WTC11 (cell line): ENCODE measurements at regions not wholly inside any gene's neighbourhood (a gene's known extent, or its start where the extent isn't known, plus 50 kb on each side); places are given as distances from the start of the nearest gene placed in this dataset.

ENCODE experiments used
- ATAC-seq: fragments of 200-7000 bp; cut with Tn5 transposase; 2 replicates; pipeline ENCODE4 v1.10.0; 2021; ENCODE audit warnings: mild to moderate bottlenecking, moderate library complexity
- CTCF ChIA-PET: fragments of 300-600 bp; sonication (Branson Sonifier 250); formaldehyde crosslinking; loops from one replicate; lab custom pipeline; 2021; ENCODE audit warnings: antibody characterized with exemption; lab: Charles Lee
- POLR2A ChIA-PET: fragments of 350-600 bp; sonication (Branson Sonifier 250); formaldehyde crosslinking; loops from one replicate; lab custom pipeline; 2021; ENCODE audit warnings: antibody characterized with exemption; lab: Charles Lee
- DNase-seq: peaks from one replicate; pipeline ENCODE4 v3.0.0; 2021; ENCODE audit warnings: low spot score
- H3K27ac Mint-ChIP-seq: 2 replicates; pipeline ENCODE4 v1.8.0; 2021; ENCODE audit warnings: mixed read lengths
- H3K27me3 Mint-ChIP-seq: 2 replicates; pipeline ENCODE4 v1.8.0; 2021; ENCODE audit warnings: low read depth, mild to moderate bottlenecking, moderate library complexity, mixed read lengths
- H3K36me3 Mint-ChIP-seq: 2 replicates; pipeline ENCODE4 v1.8.0; 2021; ENCODE audit warnings: mixed read lengths
- H3K4me1 Mint-ChIP-seq: 2 replicates; pipeline ENCODE4 v1.8.0; 2022; ENCODE audit warnings: mixed read lengths
- H3K4me3 Mint-ChIP-seq: 2 replicates; pipeline ENCODE4 v1.8.0; 2021; ENCODE audit warnings: mild to moderate bottlenecking, moderate library complexity, mixed read lengths
- H3K9me3 Mint-ChIP-seq: 2 replicates; pipeline ENCODE4 v1.8.0; 2021; ENCODE audit warnings: mixed read lengths
- GABPB1 ChIP-seq: sonication (generic); formaldehyde crosslinking; IDR thresholded peaks from 2 replicates; pipeline ENCODE4 v1.8.1; 2023; ENCODE audit warnings: mild to moderate bottlenecking, missing genetic modification reagents
- NFE2L1 ChIP-seq: sonication (generic); formaldehyde crosslinking; IDR thresholded peaks from 2 replicates; pipeline ENCODE4 v1.8.1; 2023; ENCODE audit warnings: missing genetic modification reagents
- NFYB ChIP-seq: sonication (generic); formaldehyde crosslinking; conservative IDR thresholded peaks from 2 replicates; pipeline ENCODE4 v1.8.0; 2022; ENCODE audit warnings: low read depth, missing genetic modification reagents
- TP53 ChIP-seq: sonication (generic); formaldehyde crosslinking; IDR thresholded peaks from 2 replicates; pipeline ENCODE4 v1.8.1; 2023; ENCODE audit warnings: mild to moderate bottlenecking, missing genetic modification reagents
- ZNF263 ChIP-seq: sonication (generic); formaldehyde crosslinking; IDR thresholded peaks from 2 replicates; pipeline ENCODE4 v1.8.1; 2022; ENCODE audit warnings: low read depth, mild to moderate bottlenecking, moderate library complexity, missing genetic modification reagents
- TF ChIP-seq, protein P1 (sequence below): fragments of 250-450 bp; sonication (Bioruptor Pico); IDR thresholded peaks from 2 replicates; pipeline ENCODE4 v1.9.0; 2021; ENCODE audit warnings: mild to moderate bottlenecking, borderline replicate concordance
- TF ChIP-seq, protein P2 (sequence below): sonication (generic); formaldehyde crosslinking; IDR thresholded peaks from 2 replicates; pipeline ENCODE4 v1.8.1; 2022; ENCODE audit warnings: mild to moderate bottlenecking, moderate library complexity, missing genetic modification reagents
- TF ChIP-seq, protein P3 (sequence below): sonication (generic); formaldehyde crosslinking; IDR thresholded peaks from 2 replicates; pipeline ENCODE4 v1.8.1; 2023; ENCODE audit warnings: mild to moderate bottlenecking, missing genetic modification reagents, moderate library complexity
- TF ChIP-seq, protein P4 (sequence below): fragments of 250-450 bp; sonication (Bioruptor Pico); IDR thresholded peaks from 2 replicates; pipeline ENCODE4 v1.8.0; 2021; ENCODE audit warnings: mild to moderate bottlenecking
- TF ChIP-seq, protein P5 (sequence below): sonication (generic); formaldehyde crosslinking; IDR thresholded peaks from 2 replicates; pipeline ENCODE4 v1.8.1; 2022; ENCODE audit warnings: low read depth, mild to moderate bottlenecking, moderate library complexity, missing genetic modification reagents, borderline replicate concordance
- TF ChIP-seq, protein P6 (sequence below): sonication (generic); formaldehyde crosslinking; IDR thresholded peaks from 2 replicates; pipeline ENCODE4 v1.8.0; 2023; ENCODE audit warnings: mild to moderate bottlenecking, missing genetic modification reagents
- TF ChIP-seq, protein P7 (sequence below): fragments of 250-450 bp; sonication (Bioruptor Pico); IDR thresholded peaks from 2 replicates; pipeline ENCODE4 v2.1.2; 2022; ENCODE audit warnings: mild to moderate bottlenecking, moderate library complexity

DNA sequence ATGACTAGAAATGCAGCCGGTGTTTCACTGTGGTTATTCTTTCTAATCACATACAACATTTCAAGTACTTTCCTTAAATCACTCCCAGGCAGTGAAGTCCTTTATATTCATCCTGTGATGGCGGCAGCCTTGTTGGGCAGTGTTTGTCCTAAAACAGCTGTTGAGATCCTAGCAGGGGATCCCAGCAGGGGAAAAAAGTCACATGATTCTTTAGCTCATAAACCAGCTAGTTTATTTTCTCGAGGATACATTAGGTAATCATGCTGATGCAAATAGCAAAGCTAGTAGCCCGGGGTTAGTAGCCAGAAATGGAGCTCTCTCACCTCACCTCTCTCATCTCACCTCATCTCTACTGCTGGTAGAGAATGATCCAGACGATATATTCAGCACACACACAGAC, 70.5 kb downstream of the FOXD1 start:
- CTCF ChIA-PET = interaction anchor here (0.6 to 1.4 kb wide), 4 partner anchors 16 to 162 kb away, joined by 3 to 4 read pairs (median 4); no protein-coding TSS in a partner anchor
- H3K36me3 Mint-ChIP-seq = no peaks in the 10 kb centered on the region
- DNase-seq = no peak
- TF ChIP-seq NFYB (CRISPR knock-in tag) (no peak), NFE2L1 (CRISPR knock-in tag) (no peak), GABPB1 (no peak), TP53 (CRISPR knock-in tag) (no peak), ZNF263 (no peak)
- TF ChIP-seq, protein P1, sequence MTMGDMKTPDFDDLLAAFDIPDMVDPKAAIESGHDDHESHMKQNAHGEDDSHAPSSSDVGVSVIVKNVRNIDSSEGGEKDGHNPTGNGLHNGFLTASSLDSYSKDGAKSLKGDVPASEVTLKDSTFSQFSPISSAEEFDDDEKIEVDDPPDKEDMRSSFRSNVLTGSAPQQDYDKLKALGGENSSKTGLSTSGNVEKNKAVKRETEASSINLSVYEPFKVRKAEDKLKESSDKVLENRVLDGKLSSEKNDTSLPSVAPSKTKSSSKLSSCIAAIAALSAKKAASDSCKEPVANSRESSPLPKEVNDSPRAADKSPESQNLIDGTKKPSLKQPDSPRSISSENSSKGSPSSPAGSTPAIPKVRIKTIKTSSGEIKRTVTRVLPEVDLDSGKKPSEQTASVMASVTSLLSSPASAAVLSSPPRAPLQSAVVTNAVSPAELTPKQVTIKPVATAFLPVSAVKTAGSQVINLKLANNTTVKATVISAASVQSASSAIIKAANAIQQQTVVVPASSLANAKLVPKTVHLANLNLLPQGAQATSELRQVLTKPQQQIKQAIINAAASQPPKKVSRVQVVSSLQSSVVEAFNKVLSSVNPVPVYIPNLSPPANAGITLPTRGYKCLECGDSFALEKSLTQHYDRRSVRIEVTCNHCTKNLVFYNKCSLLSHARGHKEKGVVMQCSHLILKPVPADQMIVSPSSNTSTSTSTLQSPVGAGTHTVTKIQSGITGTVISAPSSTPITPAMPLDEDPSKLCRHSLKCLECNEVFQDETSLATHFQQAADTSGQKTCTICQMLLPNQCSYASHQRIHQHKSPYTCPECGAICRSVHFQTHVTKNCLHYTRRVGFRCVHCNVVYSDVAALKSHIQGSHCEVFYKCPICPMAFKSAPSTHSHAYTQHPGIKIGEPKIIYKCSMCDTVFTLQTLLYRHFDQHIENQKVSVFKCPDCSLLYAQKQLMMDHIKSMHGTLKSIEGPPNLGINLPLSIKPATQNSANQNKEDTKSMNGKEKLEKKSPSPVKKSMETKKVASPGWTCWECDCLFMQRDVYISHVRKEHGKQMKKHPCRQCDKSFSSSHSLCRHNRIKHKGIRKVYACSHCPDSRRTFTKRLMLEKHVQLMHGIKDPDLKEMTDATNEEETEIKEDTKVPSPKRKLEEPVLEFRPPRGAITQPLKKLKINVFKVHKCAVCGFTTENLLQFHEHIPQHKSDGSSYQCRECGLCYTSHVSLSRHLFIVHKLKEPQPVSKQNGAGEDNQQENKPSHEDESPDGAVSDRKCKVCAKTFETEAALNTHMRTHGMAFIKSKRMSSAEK (CRISPR knock-in tag) = no peak
- TF ChIP-seq, protein P2, sequence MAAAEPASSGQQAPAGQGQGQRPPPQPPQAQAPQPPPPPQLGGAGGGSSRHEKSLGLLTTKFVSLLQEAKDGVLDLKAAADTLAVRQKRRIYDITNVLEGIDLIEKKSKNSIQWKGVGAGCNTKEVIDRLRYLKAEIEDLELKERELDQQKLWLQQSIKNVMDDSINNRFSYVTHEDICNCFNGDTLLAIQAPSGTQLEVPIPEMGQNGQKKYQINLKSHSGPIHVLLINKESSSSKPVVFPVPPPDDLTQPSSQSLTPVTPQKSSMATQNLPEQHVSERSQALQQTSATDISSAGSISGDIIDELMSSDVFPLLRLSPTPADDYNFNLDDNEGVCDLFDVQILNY (CRISPR knock-in tag) = no peak
- TF ChIP-seq, protein P3, sequence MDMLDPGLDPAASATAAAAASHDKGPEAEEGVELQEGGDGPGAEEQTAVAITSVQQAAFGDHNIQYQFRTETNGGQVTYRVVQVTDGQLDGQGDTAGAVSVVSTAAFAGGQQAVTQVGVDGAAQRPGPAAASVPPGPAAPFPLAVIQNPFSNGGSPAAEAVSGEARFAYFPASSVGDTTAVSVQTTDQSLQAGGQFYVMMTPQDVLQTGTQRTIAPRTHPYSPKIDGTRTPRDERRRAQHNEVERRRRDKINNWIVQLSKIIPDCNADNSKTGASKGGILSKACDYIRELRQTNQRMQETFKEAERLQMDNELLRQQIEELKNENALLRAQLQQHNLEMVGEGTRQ (CRISPR knock-in tag) = no peak
- TF ChIP-seq, protein P4, sequence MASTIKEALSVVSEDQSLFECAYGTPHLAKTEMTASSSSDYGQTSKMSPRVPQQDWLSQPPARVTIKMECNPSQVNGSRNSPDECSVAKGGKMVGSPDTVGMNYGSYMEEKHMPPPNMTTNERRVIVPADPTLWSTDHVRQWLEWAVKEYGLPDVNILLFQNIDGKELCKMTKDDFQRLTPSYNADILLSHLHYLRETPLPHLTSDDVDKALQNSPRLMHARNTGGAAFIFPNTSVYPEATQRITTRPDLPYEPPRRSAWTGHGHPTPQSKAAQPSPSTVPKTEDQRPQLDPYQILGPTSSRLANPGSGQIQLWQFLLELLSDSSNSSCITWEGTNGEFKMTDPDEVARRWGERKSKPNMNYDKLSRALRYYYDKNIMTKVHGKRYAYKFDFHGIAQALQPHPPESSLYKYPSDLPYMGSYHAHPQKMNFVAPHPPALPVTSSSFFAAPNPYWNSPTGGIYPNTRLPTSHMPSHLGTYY (CRISPR knock-in tag) = no peak
- TF ChIP-seq, protein P5, sequence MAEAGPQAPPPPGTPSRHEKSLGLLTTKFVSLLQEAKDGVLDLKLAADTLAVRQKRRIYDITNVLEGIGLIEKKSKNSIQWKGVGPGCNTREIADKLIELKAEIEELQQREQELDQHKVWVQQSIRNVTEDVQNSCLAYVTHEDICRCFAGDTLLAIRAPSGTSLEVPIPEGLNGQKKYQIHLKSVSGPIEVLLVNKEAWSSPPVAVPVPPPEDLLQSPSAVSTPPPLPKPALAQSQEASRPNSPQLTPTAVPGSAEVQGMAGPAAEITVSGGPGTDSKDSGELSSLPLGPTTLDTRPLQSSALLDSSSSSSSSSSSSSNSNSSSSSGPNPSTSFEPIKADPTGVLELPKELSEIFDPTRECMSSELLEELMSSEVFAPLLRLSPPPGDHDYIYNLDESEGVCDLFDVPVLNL (CRISPR knock-in tag) = no peak
- TF ChIP-seq, protein P6, sequence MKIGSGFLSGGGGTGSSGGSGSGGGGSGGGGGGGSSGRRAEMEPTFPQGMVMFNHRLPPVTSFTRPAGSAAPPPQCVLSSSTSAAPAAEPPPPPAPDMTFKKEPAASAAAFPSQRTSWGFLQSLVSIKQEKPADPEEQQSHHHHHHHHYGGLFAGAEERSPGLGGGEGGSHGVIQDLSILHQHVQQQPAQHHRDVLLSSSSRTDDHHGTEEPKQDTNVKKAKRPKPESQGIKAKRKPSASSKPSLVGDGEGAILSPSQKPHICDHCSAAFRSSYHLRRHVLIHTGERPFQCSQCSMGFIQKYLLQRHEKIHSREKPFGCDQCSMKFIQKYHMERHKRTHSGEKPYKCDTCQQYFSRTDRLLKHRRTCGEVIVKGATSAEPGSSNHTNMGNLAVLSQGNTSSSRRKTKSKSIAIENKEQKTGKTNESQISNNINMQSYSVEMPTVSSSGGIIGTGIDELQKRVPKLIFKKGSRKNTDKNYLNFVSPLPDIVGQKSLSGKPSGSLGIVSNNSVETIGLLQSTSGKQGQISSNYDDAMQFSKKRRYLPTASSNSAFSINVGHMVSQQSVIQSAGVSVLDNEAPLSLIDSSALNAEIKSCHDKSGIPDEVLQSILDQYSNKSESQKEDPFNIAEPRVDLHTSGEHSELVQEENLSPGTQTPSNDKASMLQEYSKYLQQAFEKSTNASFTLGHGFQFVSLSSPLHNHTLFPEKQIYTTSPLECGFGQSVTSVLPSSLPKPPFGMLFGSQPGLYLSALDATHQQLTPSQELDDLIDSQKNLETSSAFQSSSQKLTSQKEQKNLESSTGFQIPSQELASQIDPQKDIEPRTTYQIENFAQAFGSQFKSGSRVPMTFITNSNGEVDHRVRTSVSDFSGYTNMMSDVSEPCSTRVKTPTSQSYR (CRISPR knock-in tag) = no peak
- ATAC-seq = no peak
- H3K27ac Mint-ChIP-seq = no peak overlapping the region
- peaks cover 49% of the 10 kb centered on the region for H3K27me3 Mint-ChIP-seq
- no peaks in the 10 kb centered on the region for H3K9me3 Mint-ChIP-seq
- POLR2A ChIA-PET = no interaction called here
- peaks cover 18% of the 10 kb centered on the region for H3K4me1 Mint-ChIP-seq
- H3K4me3 Mint-ChIP-seq = no peak overlapping the region

DNA sequence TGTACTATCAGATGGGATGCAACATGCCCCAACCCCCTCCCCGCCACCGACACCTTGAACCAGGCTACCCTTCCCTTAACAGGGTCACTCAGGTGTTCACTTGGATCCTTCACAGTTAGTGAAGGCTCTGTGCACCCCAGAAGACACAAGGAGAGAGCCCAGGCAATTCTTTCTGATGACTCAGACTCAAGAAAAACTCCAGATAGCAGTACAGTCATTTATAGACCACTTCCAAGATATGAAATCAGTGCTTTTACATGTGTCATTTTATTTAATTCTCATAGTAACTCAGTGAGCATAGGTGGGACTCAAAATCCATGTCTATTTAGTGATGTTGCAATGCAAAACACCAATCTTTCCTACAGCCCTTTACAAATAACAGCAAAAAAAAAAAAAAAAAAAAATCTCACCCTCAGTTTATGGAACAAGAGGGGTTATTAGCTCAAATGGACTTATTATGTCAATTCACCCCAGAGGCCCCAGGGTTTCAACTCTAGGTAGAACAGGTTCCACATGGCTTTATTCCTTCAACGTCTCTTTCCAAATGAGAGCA, 71.9 kb downstream of the FOXD1 start:
- no peak overlapping the region for H3K27ac Mint-ChIP-seq

More for the DNA sequence above, 71.9 kb downstream of the FOXD1 start:
- no peak overlapping the region for H3K4me3 Mint-ChIP-seq
- H3K9me3 Mint-ChIP-seq = no peaks in the 10 kb centered on the region
- peaks cover 40% of the 10 kb centered on the region for H3K27me3 Mint-ChIP-seq
- DNase-seq = no peak
- no peaks in the 10 kb centered on the region for H3K36me3 Mint-ChIP-seq
- CTCF ChIA-PET = no interaction called here
- TF ChIP-seq, protein P7, sequence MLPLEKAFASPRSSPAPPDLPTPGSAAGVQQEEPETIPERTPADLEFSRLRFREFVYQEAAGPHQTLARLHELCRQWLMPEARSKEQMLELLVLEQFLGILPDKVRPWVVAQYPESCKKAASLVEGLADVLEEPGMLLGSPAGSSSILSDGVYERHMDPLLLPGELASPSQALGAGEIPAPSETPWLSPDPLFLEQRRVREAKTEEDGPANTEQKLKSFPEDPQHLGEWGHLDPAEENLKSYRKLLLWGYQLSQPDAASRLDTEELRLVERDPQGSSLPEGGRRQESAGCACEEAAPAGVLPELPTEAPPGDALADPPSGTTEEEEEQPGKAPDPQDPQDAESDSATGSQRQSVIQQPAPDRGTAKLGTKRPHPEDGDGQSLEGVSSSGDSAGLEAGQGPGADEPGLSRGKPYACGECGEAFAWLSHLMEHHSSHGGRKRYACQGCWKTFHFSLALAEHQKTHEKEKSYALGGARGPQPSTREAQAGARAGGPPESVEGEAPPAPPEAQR (CRISPR knock-in tag) = no peak
- TF ChIP-seq ZNF263 = no peak
- TF ChIP-seq, all 79 proteins: peak for 0
- POLR2A ChIA-PET = no interaction called here
- ATAC-seq = no peak
- peaks cover 18% of the 10 kb centered on the region for H3K4me1 Mint-ChIP-seq
